H1 (cell line): ENCODE measurements at regions not wholly inside any gene's neighbourhood (a gene's known extent, or its start where the extent isn't known, plus 50 kb on each side); places are given as distances from the start of the nearest gene placed in this dataset.

ENCODE experiments used
- CTCF ChIA-PET: fragments of 300-600 bp; sonication (Branson Sonifier 250); formaldehyde crosslinking; loops from one replicate; lab custom pipeline; 2021; ENCODE audit not compliant: partially characterized antibody; lab: Charles Lee
- POLR2A ChIA-PET: fragments of 300-600 bp; sonication (Branson Sonifier 250); formaldehyde crosslinking; loops from one replicate; lab custom pipeline; 2021; ENCODE audit warnings: inconsistent platforms; ENCODE audit not compliant: partially characterized antibody; lab: Charles Lee
- DNase-seq, 2 experiments: peaks; one replicate each; pipeline versions ENCODE4 v3.0.0 to v3.0.0-alpha.2; 2010 to 2022; ENCODE audit warnings: low spot score in 2 of 2, low read depth in 1 of 2, mixed read lengths in 1 of 2
- FAIRE-seq: peaks from 2 replicates; lab custom pipeline; 2011; peaks lifted over from hg19 to GRCh38; lab: Jason Lieb, UNC
- H2AFZ ChIP-seq: 2 replicates; pipeline ENCODE4 v1.8.1; 2012; ENCODE audit warnings: low read length, inconsistent platforms
- H2AK5ac ChIP-seq: 2 replicates; pipeline ENCODE4 v1.6.1; 2013; ENCODE audit warnings: low read depth, low read length
- H2BK120ac ChIP-seq: replicated peaks from 2 replicates; pipeline ENCODE3; 2013; ENCODE audit warnings: low read depth, low read length, inconsistent platforms
- H2BK12ac ChIP-seq: 2 replicates; pipeline ENCODE4 v1.6.1; 2013; ENCODE audit warnings: low read depth, low read length
- H2BK15ac ChIP-seq: 2 replicates; pipeline ENCODE4 v1.6.1; 2013; ENCODE audit warnings: low read length
- H2BK20ac ChIP-seq: 2 replicates; pipeline ENCODE4 v1.6.1; 2013; ENCODE audit warnings: low read length
- H2BK5ac ChIP-seq: 2 replicates; pipeline ENCODE4 v1.6.1; 2013; ENCODE audit warnings: low read depth, low read length
- H3K14ac ChIP-seq: 2 replicates; pipeline ENCODE4 v1.6.1; 2013; ENCODE audit warnings: inconsistent platforms; ENCODE audit not compliant: insufficient read length
- H3K18ac ChIP-seq: 2 replicates; pipeline ENCODE4 v1.6.1; 2013; ENCODE audit warnings: low read length; ENCODE audit errors: extremely low read depth
- H3K23ac ChIP-seq: 2 replicates; pipeline ENCODE4 v1.6.1; 2013; ENCODE audit warnings: inconsistent platforms; ENCODE audit not compliant: insufficient read length
- H3K23me2 ChIP-seq: 2 replicates; pipeline ENCODE4 v1.6.1; 2013; ENCODE audit warnings: low read depth, low read length
- H3K27ac ChIP-seq: 2 replicates; pipeline ENCODE4 v1.6.1; 2011; ENCODE audit warnings: low read depth, low read length, inconsistent platforms
- H3K27me3 ChIP-seq, 4 experiments: replicated peaks in 1 of 4; 1 replicate in 1 of 4; 2 replicates in 3 of 4; pipeline versions ENCODE4 v1.6.1 to v1.8.1; 2011 to 2013; ENCODE audit warnings: low read length in 3 of 4, mild to moderate bottlenecking in 3 of 4, inconsistent platforms in 2 of 4, mixed read lengths in 2 of 4, moderate library complexity in 1 of 4; ENCODE audit not compliant: control insufficient read depth in 3 of 4, insufficient read depth in 3 of 4; ENCODE audit errors: extremely low read depth in 1 of 4
- H3K36me3 ChIP-seq, 4 experiments: 2 replicates each; pipeline versions ENCODE4 v1.6.1 to v1.8.1; 2011 to 2013; ENCODE audit warnings: mild to moderate bottlenecking in 4 of 4, low read length in 3 of 4, moderate library complexity in 2 of 4, control low read depth in 1 of 4, inconsistent platforms in 1 of 4; ENCODE audit not compliant: insufficient read depth in 4 of 4, control insufficient read depth in 2 of 4
- H3K4ac ChIP-seq: replicated peaks from 2 replicates; pipeline ENCODE3; 2013; ENCODE audit warnings: low read length, low read depth, mixed read lengths, inconsistent platforms; ENCODE audit not compliant: insufficient read length
- H3K4me1 ChIP-seq, 4 experiments: replicated peaks in 1 of 4; 1 replicate in 1 of 4; 2 replicates in 3 of 4; pipeline versions ENCODE4 v1.6.1 to v1.8.1; 2011 to 2013; ENCODE audit warnings: low read length in 3 of 4, inconsistent platforms in 2 of 4, mixed read lengths in 1 of 4; ENCODE audit not compliant: insufficient read depth in 4 of 4, control insufficient read depth in 3 of 4
- H3K4me2 ChIP-seq, 2 experiments: 2 replicates each; pipeline versions ENCODE4 v1.6.1 to v1.8.1; 2011 to 2013; ENCODE audit warnings: low read depth in 2 of 2, low read length in 2 of 2, control low read depth in 1 of 2, inconsistent platforms in 1 of 2, mild to moderate bottlenecking in 1 of 2; ENCODE audit not compliant: insufficient read depth in 1 of 2
- H3K4me3 ChIP-seq, 4 experiments: fragments of 200-600, 300-600 bp in 1 of 4; sonication (generic), shearing (Covaris generic), sonication (Bioruptor Twin) in 1 of 4; 2 replicates each; pipeline versions ENCODE4 v1.5.1 to v1.8.1; 2011 to 2016; ENCODE audit warnings: low read length in 4 of 4, low read depth in 3 of 4, control low read depth in 2 of 4, inconsistent platforms in 2 of 4, mild to moderate bottlenecking in 2 of 4, mixed read lengths in 1 of 4, moderate library complexity in 1 of 4; ENCODE audit not compliant: insufficient read depth in 2 of 4; ENCODE audit errors: extremely low read depth in 1 of 4
- H3K56ac ChIP-seq: replicated peaks from 2 replicates; pipeline ENCODE3; 2013; ENCODE audit warnings: low read depth, mild to moderate bottlenecking, mixed read lengths, low read length, inconsistent platforms; ENCODE audit not compliant: insufficient read length
- H3K79me1 ChIP-seq: 2 replicates; pipeline ENCODE4 v1.6.1; 2013; ENCODE audit warnings: low read depth, low read length, control low read depth
- H3K79me2 ChIP-seq, 2 experiments: 2 replicates each; pipeline versions ENCODE4 v1.6.1 to v1.8.1; 2012 to 2013; ENCODE audit warnings: low read length in 2 of 2, mild to moderate bottlenecking in 2 of 2, inconsistent platforms in 1 of 2; ENCODE audit not compliant: insufficient read depth in 2 of 2, control insufficient read depth in 1 of 2
- H3K9ac ChIP-seq, 4 experiments: replicated peaks in 1 of 4; 1 replicate in 1 of 4; 2 replicates in 3 of 4; pipeline versions ENCODE4 v1.6.1 to v1.8.1; 2011 to 2013; ENCODE audit warnings: low read depth in 3 of 4, low read length in 3 of 4, control low read depth in 2 of 4, mild to moderate bottlenecking in 2 of 4, moderate library complexity in 2 of 4, inconsistent platforms in 1 of 4; ENCODE audit errors: extremely low read depth in 1 of 4
- H3K9me3 ChIP-seq, 2 experiments: 2 replicates each; pipeline versions ENCODE4 v1.6.1 to v1.8.1; 2012 to 2013; ENCODE audit warnings: mild to moderate bottlenecking in 2 of 2, moderate library complexity in 2 of 2, control low read depth in 1 of 2, inconsistent platforms in 1 of 2, low read depth in 1 of 2, low read length in 1 of 2, mixed read lengths in 1 of 2; ENCODE audit not compliant: insufficient read depth in 2 of 2
- H4K20me1 ChIP-seq, 2 experiments: replicated peaks in 1 of 2; 2 replicates each; pipeline versions ENCODE3 to v1.8.1; 2011 to 2013; ENCODE audit warnings: inconsistent platforms in 2 of 2, low read length in 2 of 2, mild to moderate bottlenecking in 1 of 2; ENCODE audit not compliant: insufficient read depth in 2 of 2, control insufficient read depth in 1 of 2
- H4K5ac ChIP-seq: 2 replicates; pipeline ENCODE4 v1.6.1; 2013; ENCODE audit warnings: low read length, low read depth, mixed read lengths, inconsistent platforms; ENCODE audit not compliant: insufficient read length
- H4K8ac ChIP-seq: 2 replicates; pipeline ENCODE4 v1.8.0; 2013; ENCODE audit warnings: mild to moderate bottlenecking, moderate library complexity, low read length, inconsistent platforms; ENCODE audit not compliant: insufficient read depth; ENCODE audit errors: extremely low read depth
- H4K91ac ChIP-seq: replicated peaks from 2 replicates; pipeline ENCODE3; 2013; ENCODE audit warnings: low read length, mixed read lengths, inconsistent platforms; ENCODE audit not compliant: insufficient read length
- ATF3 ChIP-seq: IDR thresholded peaks from 2 replicates; pipeline ENCODE4 v1.6.1; 2011; ENCODE audit warnings: low read depth, mild to moderate bottlenecking, low read length; ENCODE audit not compliant: insufficient read depth
- CHD1 ChIP-seq: IDR thresholded peaks from 2 replicates; pipeline ENCODE4 v1.6.1; 2012; ENCODE audit warnings: low read depth, low read length, improper control_type of control experiment
- CTCF ChIP-seq, 3 experiments: IDR thresholded peaks; 1 replicate in 2 of 3; 2 replicates in 1 of 3; pipeline versions ENCODE4 v1.5.1 to v1.6.1; 2011; ENCODE audit warnings: low read length in 3 of 3, mild to moderate bottlenecking in 3 of 3, inconsistent platforms in 2 of 3, low read depth in 1 of 3, moderate library complexity in 1 of 3; ENCODE audit not compliant: insufficient read depth in 1 of 3; ENCODE audit errors: control extremely low read depth in 1 of 3
- E2F6 ChIP-seq: IDR thresholded peaks from 2 replicates; pipeline ENCODE4 v1.6.1; 2012; ENCODE audit warnings: inconsistent platforms
- HDAC6 ChIP-seq: IDR thresholded peaks from one replicate; pipeline ENCODE4 v1.7.1; 2012; ENCODE audit warnings: low read depth, mild to moderate bottlenecking, inconsistent platforms, low read length, moderate library complexity
- KDM1A ChIP-seq: fragments of 200-600, 300-600 bp; sonication (generic); IDR thresholded peaks from 2 replicates; pipeline ENCODE4 v1.7.1; 2016; ENCODE audit warnings: mild to moderate bottlenecking, low read length, borderline replicate concordance
- KDM5A ChIP-seq: fragments of 200-600 bp; IDR thresholded peaks from 2 replicates; pipeline ENCODE4 v1.7.1; 2012; ENCODE audit warnings: mild to moderate bottlenecking, low read length, inconsistent platforms, mixed read lengths
- RNF2 ChIP-seq: fragments of 200-900, 300-1000 bp; sonication (generic); IDR thresholded peaks from 2 replicates; pipeline ENCODE4 v1.7.1; 2016; ENCODE audit warnings: borderline replicate concordance, low read depth, mild to moderate bottlenecking, antibody characterized with exemption, low read length; ENCODE audit not compliant: poor library complexity, severe bottlenecking; ENCODE audit errors: missing control alignments
- SP2 ChIP-seq: IDR thresholded peaks from 2 replicates; pipeline ENCODE4 v1.6.1; 2012; ENCODE audit warnings: mild to moderate bottlenecking, low read length, inconsistent platforms
- WGBS, 2 experiments: shearing (Covaris generic) in 1 of 2; methylation state at CpG; one replicate each; pipeline versions ENCODE4 v1.1.6 to v1.1.7; 2013 to 2015; ENCODE audit warnings: low lambda C conversion rate in 2 of 2, mixed read lengths in 2 of 2, inconsistent platforms in 1 of 2, low coverage in 1 of 2, missing lambda C conversion rate in 1 of 2; ENCODE audit not compliant: insufficient replicate concordance in 2 of 2, insufficient coverage in 1 of 2, insufficient read length in 1 of 2; ENCODE audit errors: extremely low coverage in 1 of 2, missing lambda C conversion rate in 1 of 2; 5-methylcytosine and 5-hydroxymethylcytosine counted together

GRCh38 chr4:108556588-108557200, 63.7 kb upstream of the RPL34 start:
- H3K4ac ChIP-seq = no peak overlapping the region
- H2BK15ac ChIP-seq = no peak overlapping the region
- no peak overlapping the region for H3K56ac ChIP-seq
- H3K4me2 ChIP-seq = no peak overlapping the region
- no peaks in the 10 kb centered on the region for H4K20me1 ChIP-seq
- H2BK5ac ChIP-seq = no peak overlapping the region
- WGBS, 2 experiments = 93% methylated on average over 5 of the region's 5 CpGs; no CpG with 5 or more reads in 1 of the 2 experiments
- H3K4me3 ChIP-seq = no peak overlapping the region
- no peaks in the 10 kb centered on the region for H3K9me3 ChIP-seq
- no peaks in the 10 kb centered on the region for H3K79me2 ChIP-seq
- H3K27ac ChIP-seq = no peak overlapping the region
- H3K27me3 ChIP-seq = no peaks in the 10 kb centered on the region
- H3K23me2 ChIP-seq = no peaks in the 10 kb centered on the region
- no peak overlapping the region for H2BK12ac ChIP-seq
- H3K9ac ChIP-seq = no peak overlapping the region
- H2AK5ac ChIP-seq = no peak overlapping the region
- no peak for FAIRE-seq
- no peak overlapping the region for H3K18ac ChIP-seq
- no peak overlapping the region for H4K5ac ChIP-seq
- H2AFZ ChIP-seq = no peak overlapping the region
- no peak overlapping the region for H4K8ac ChIP-seq
- no peak overlapping the region for H3K23ac ChIP-seq
- H2BK20ac ChIP-seq = no peak overlapping the region
- no peaks in the 10 kb centered on the region for H3K36me3 ChIP-seq
- POLR2A ChIA-PET = no interaction called here
- no peak overlapping the region for H2BK120ac ChIP-seq
- no peak overlapping the region for H3K14ac ChIP-seq
- no peaks in the 10 kb centered on the region for H3K79me1 ChIP-seq
- DNase-seq = no peak
- no peak overlapping the region for H4K91ac ChIP-seq
- CTCF ChIA-PET = interaction anchor here (1.3 kb wide), 1 partner anchor 16 kb away, joined by 5 read pairs; no protein-coding TSS in a partner anchor
- H3K4me1 ChIP-seq = no peaks in the 10 kb centered on the region
- TF ChIP-seq CHD1 (no peak), ATF3 (no peak), SP2 (no peak), KDM1A (no peak), HDAC6 (no peak), RNF2 (no peak), KDM5A (no peak), CTCF (IDR thresholded peaks at IDR 0.05; ENCODE audit: control extremely low read depth in 1 of 3, insufficient read depth in 1 of 3, low read depth in 1 of 3, low read length in 3 of 3) (no peak), E2F6 (no peak)
